ENCODE measurements at regions not wholly inside any gene's neighbourhood (a gene's known extent, or its start where the extent isn't known, plus 50 kb on each side); places are given as distances from the start of the nearest gene placed in this dataset.

DNA sequence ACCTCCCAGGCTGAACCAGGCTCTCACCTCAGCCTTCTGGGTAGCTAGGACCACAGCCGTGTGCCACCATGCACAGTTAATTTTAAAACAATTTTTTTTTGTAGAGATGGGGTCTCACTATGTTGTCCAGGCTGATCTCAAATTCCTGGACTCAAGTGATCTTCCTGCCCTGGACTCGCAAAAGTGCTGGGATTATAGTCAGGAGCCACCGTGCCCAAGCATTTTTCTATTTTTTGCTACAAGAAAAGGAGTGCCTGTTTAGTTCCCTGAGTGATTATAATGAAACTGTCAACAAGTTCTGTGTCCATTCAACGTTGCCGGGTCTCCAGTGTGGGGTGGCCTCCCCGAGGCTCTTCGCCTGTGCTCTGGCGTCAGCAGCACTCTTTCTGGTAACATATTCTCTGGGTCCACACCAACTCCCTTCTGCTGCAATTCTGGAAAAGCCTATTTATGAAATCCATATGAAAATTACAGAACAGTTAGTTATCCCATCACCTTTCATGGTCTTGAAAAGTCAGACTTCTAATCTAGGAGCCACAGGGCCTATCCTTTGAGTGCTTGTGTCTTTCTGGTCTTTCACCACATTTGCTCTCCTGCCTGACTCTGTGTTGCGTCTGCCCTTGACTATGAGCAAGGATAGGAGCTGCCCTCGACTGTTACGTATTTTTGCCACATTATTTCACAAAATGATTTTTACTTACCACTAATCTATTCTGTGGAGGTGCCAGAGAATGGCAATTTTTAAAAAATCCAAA is 172.7 kb downstream of the SOCS6 start:
- no peak for TF ChIP-seq EZH2 (IDR thresholded peaks at IDR 0.05)
- TF ChIP-seq, protein P1, sequence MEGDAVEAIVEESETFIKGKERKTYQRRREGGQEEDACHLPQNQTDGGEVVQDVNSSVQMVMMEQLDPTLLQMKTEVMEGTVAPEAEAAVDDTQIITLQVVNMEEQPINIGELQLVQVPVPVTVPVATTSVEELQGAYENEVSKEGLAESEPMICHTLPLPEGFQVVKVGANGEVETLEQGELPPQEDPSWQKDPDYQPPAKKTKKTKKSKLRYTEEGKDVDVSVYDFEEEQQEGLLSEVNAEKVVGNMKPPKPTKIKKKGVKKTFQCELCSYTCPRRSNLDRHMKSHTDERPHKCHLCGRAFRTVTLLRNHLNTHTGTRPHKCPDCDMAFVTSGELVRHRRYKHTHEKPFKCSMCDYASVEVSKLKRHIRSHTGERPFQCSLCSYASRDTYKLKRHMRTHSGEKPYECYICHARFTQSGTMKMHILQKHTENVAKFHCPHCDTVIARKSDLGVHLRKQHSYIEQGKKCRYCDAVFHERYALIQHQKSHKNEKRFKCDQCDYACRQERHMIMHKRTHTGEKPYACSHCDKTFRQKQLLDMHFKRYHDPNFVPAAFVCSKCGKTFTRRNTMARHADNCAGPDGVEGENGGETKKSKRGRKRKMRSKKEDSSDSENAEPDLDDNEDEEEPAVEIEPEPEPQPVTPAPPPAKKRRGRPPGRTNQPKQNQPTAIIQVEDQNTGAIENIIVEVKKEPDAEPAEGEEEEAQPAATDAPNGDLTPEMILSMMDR (IDR thresholded peaks at IDR 0.05): no peak
